ENCODE measurements at regions not wholly inside any gene's neighbourhood (a gene's known extent, or its start where the extent isn't known, plus 50 kb on each side); places are given as distances from the start of the nearest gene placed in this dataset.

- TF ChIP-seq CTCF (conservative IDR thresholded peaks at IDR 0.05 in 1 of 2, IDR thresholded peaks at IDR 0.05 in 1 of 2; ENCODE audit: low read depth in 1 of 2, low read length in 2 of 2) (no peak), EZH2 (IDR thresholded peaks at IDR 0.05; ENCODE audit: low read length, missing control alignments) (no peak)
These were observed 63.1 kb upstream of the MEOX2 start for GRCh38 chr7:15749631-15750030.
